Suprapubic skin (tissue), 4 donors: ENCODE measurements at regions not wholly inside any gene's neighbourhood (a gene's known extent, or its start where the extent isn't known, plus 50 kb on each side); places are given as distances from the start of the nearest gene placed in this dataset.

Experiments used
- DNase-seq, 2 donors: peaks; one replicate each; pipeline ENCODE4 v3.0.0-alpha.2; 2019; ENCODE audit warnings: low spot score in 2 of 2
- H3K27ac ChIP-seq: fragments of 200-600 bp; sonication (generic); one replicate; pipeline ENCODE4 v1.5.1; 2019
- H3K27me3 ChIP-seq: fragments of 200-600 bp; sonication (generic); one replicate; pipeline ENCODE4 v1.5.1; 2019
- H3K36me3 ChIP-seq: fragments of 200-600 bp; sonication (generic); one replicate; pipeline ENCODE4 v1.5.1; 2019
- H3K4me1 ChIP-seq: fragments of 200-600 bp; sonication (generic); one replicate; pipeline ENCODE4 v1.5.1; 2019
- H3K4me3 ChIP-seq: fragments of 200-600 bp; sonication (generic); one replicate; pipeline ENCODE4 v1.5.1; 2019; ENCODE audit warnings: mild to moderate bottlenecking
- H3K9me3 ChIP-seq: fragments of 200-600 bp; sonication (generic); one replicate; pipeline ENCODE4 v1.5.1; 2019
- CTCF ChIP-seq, 2 donors: fragments of 200-600 bp in 1 of 2; fragments of 450-650 bp in 1 of 2; sonication (generic) in 1 of 2; IDR thresholded peaks; one replicate each; pipeline ENCODE4 v1.5.1; 2016 to 2019; ENCODE audit warnings: antibody characterized with exemption in 2 of 2, mild to moderate bottlenecking in 1 of 2, moderate library complexity in 1 of 2
- EP300 ChIP-seq: sonication (generic); formaldehyde crosslinking; IDR thresholded peaks from one replicate; pipeline ENCODE4 v1.6.1; 2017; ENCODE audit warnings: antibody characterized with exemption
- POLR2A ChIP-seq, 2 donors: fragments of 450-650 bp; IDR thresholded peaks; one replicate each; pipeline ENCODE4 v1.6.1; 2017; ENCODE audit warnings: antibody characterized with exemption in 2 of 2, mild to moderate bottlenecking in 2 of 2, moderate library complexity in 2 of 2
- POLR2AphosphoS5 ChIP-seq, 3 donors: sonication (generic); formaldehyde crosslinking; IDR thresholded peaks; one replicate each; pipeline ENCODE4 v1.6.1; 2017; ENCODE audit warnings: antibody characterized with exemption in 3 of 3
- WGBS: methylation state at CpG from one replicate; pipeline ENCODE4 v1.1.5; 2018; 5-methylcytosine and 5-hydroxymethylcytosine counted together

- H3K36me3 ChIP-seq: no peaks in the 10 kb centered on the region
- no peak for DNase-seq
- H3K27me3 ChIP-seq: no peaks in the 10 kb centered on the region
- no peak overlapping the region for H3K27ac ChIP-seq
- no peaks in the 10 kb centered on the region for H3K9me3 ChIP-seq
- no peak overlapping the region for H3K4me3 ChIP-seq
- WGBS: 16% methylated on average over 2 of the region's 2 CpGs
- H3K4me1 ChIP-seq: no peaks in the 10 kb centered on the region
- TF ChIP-seq EP300 (no peak), CTCF (IDR thresholded peaks at IDR 0.05) (no peak), POLR2A (IDR thresholded peaks at IDR 0.05) (no peak), POLR2AphosphoS5 (IDR thresholded peaks at IDR 0.05) (no peak)
These were observed 263.7 kb upstream of the UGT8 start for GRCh38 chr4:114334884-114335330.

- no peak for TF ChIP-seq CTCF (IDR thresholded peaks at IDR 0.05)
- TF ChIP-seq POLR2A (IDR thresholded peaks at IDR 0.05): no peak
- no peak for TF ChIP-seq EP300
- no peak for TF ChIP-seq POLR2AphosphoS5 (IDR thresholded peaks at IDR 0.05)
- no peak overlapping the region for H3K27ac ChIP-seq
- H3K4me1 ChIP-seq: no peaks in the 10 kb centered on the region
- H3K9me3 ChIP-seq: no peaks in the 10 kb centered on the region
- DNase-seq: no peak
- H3K4me3 ChIP-seq: no peak overlapping the region
- H3K36me3 ChIP-seq: no peaks in the 10 kb centered on the region
- H3K27me3 ChIP-seq: no peaks in the 10 kb centered on the region
These were observed 263.3 kb upstream of the UGT8 start for GRCh38 chr4:114335339-114335738.

GRCh38 chr4:114343015-114343414 is 255.6 kb upstream of the UGT8 start:
- H3K4me1 ChIP-seq: no peaks in the 10 kb centered on the region
- no peak overlapping the region for H3K27ac ChIP-seq
- no peaks in the 10 kb centered on the region for H3K9me3 ChIP-seq
- TF ChIP-seq POLR2A (IDR thresholded peaks at IDR 0.05) (no peak), POLR2AphosphoS5 (IDR thresholded peaks at IDR 0.05) (no peak)
- DNase-seq: no peak
- no peaks in the 10 kb centered on the region for H3K27me3 ChIP-seq
- no peak overlapping the region for H3K4me3 ChIP-seq
- no peaks in the 10 kb centered on the region for H3K36me3 ChIP-seq

GRCh38 chr4:114349543-114350175 is 248.9 kb upstream of the UGT8 start:
- no peaks in the 10 kb centered on the region for H3K9me3 ChIP-seq
- no peak for DNase-seq
- no peak overlapping the region for H3K4me3 ChIP-seq
- H3K27ac ChIP-seq: no peak overlapping the region
- no peaks in the 10 kb centered on the region for H3K36me3 ChIP-seq
- H3K4me1 ChIP-seq: no peaks in the 10 kb centered on the region
- TF ChIP-seq POLR2AphosphoS5 (IDR thresholded peaks at IDR 0.05) (no peak), POLR2A (IDR thresholded peaks at IDR 0.05) (no peak), EP300 (no peak), CTCF (IDR thresholded peaks at IDR 0.05) (no peak)
- 79% methylated on average over 2 of the region's 2 CpGs for WGBS
- no peaks in the 10 kb centered on the region for H3K27me3 ChIP-seq

GRCh38 chr4:114358901-114359300 is 239.7 kb upstream of the UGT8 start:
- Histone ChIP-seq H3K4me3 (no peak overlapping the region), H3K4me1 (no peaks in the 10 kb centered on the region), H3K36me3 (no peaks in the 10 kb centered on the region), H3K27ac (no peak overlapping the region), H3K27me3 (no peaks in the 10 kb centered on the region), H3K9me3 (no peaks in the 10 kb centered on the region)
- TF ChIP-seq EP300: no peak
- no peak for TF ChIP-seq POLR2A (IDR thresholded peaks at IDR 0.05)
- no peak for TF ChIP-seq CTCF (IDR thresholded peaks at IDR 0.05)
- no peak for TF ChIP-seq POLR2AphosphoS5 (IDR thresholded peaks at IDR 0.05)
- no peak for DNase-seq

- 45% methylated on average over 3 of the region's 3 CpGs for WGBS
- Histone ChIP-seq H3K27me3 (no peaks in the 10 kb centered on the region), H3K27ac (no peak overlapping the region), H3K9me3 (no peaks in the 10 kb centered on the region), H3K4me3 (no peak overlapping the region), H3K4me1 (no peaks in the 10 kb centered on the region), H3K36me3 (no peaks in the 10 kb centered on the region)
- TF ChIP-seq POLR2AphosphoS5 (IDR thresholded peaks at IDR 0.05): no peak
- no peak for TF ChIP-seq EP300
- no peak for TF ChIP-seq POLR2A (IDR thresholded peaks at IDR 0.05)
- TF ChIP-seq CTCF (IDR thresholded peaks at IDR 0.05): no peak
- no peak for DNase-seq
These were observed 237.4 kb upstream of the UGT8 start for GRCh38 chr4:114361249-114361648.
